ELR (cell line): ENCODE measurements at regions not wholly inside any gene's neighbourhood (a gene's known extent, or its start where the extent isn't known, plus 50 kb on each side); places are given as distances from the start of the nearest gene placed in this dataset.
"Not testable (repeated sequence)": the region's sequence is repeated elsewhere in the genome, so short reads cannot be mapped to it uniquely, and the experiment has no call there.

Experiments
- DNase-seq: peaks from one replicate; pipeline ENCODE4 v3.0.0-alpha.2; 2015; ENCODE audit warnings: low read depth

- no peak for DNase-seq
These were observed 740.2 kb downstream of the SEMA5A start for GRCh38 chr5:8805653-8806052.

- DNase-seq = peak; percentile 61
These were observed 738.2 kb downstream of the SEMA5A start for GRCh38 chr5:8807636-8808035.

- no peak for DNase-seq
These were observed 734.3 kb downstream of the SEMA5A start for GRCh38 chr5:8811581-8811980.

GRCh38 chr5:8813180-8813579 lies 732.7 kb downstream of the SEMA5A start:
- DNase-seq = no peak

GRCh38 chr5:8814105-8814504 lies 731.8 kb downstream of the SEMA5A start:
- DNase-seq = no peak

- no peak for DNase-seq
These were observed 721.5 kb downstream of the SEMA5A start for GRCh38 chr5:8824371-8824770.

- peak; percentile 50 for DNase-seq
These were observed 720.6 kb downstream of the SEMA5A start for GRCh38 chr5:8825139-8825757.

GRCh38 chr5:8826508-8826907 lies 719.4 kb downstream of the SEMA5A start:
- DNase-seq = no peak

GRCh38 chr5:8827696-8828095 lies 718.2 kb downstream of the SEMA5A start:
- DNase-seq = no peak

GRCh38 chr5:8828596-8829322 lies 717.1 kb downstream of the SEMA5A start:
- no peak for DNase-seq

- DNase-seq = peak; percentile 99
These were observed 716.4 kb downstream of the SEMA5A start for GRCh38 chr5:8829323-8830029.

GRCh38 chr5:8831251-8831650 lies 714.6 kb downstream of the SEMA5A start:
- no peak for DNase-seq

GRCh38 chr5:8831854-8832253 lies 714.0 kb downstream of the SEMA5A start:
- DNase-seq = no peak

GRCh38 chr5:8839361-8840055 lies 706.4 kb downstream of the SEMA5A start:
- no peak for DNase-seq

GRCh38 chr5:8840237-8840636 lies 705.6 kb downstream of the SEMA5A start:
- DNase-seq = no peak

GRCh38 chr5:8840746-8841145 lies 705.1 kb downstream of the SEMA5A start:
- DNase-seq = not testable (repeated sequence)

- peak; percentile 64 for DNase-seq
These were observed 702.8 kb downstream of the SEMA5A start for GRCh38 chr5:8842971-8843551.

GRCh38 chr5:8843771-8844170 lies 702.1 kb downstream of the SEMA5A start:
- DNase-seq = peak; percentile 67

- DNase-seq = no peak
These were observed 701.7 kb downstream of the SEMA5A start for GRCh38 chr5:8844206-8844605.

- DNase-seq = peak; percentile 32
These were observed 701.0 kb downstream of the SEMA5A start for GRCh38 chr5:8844847-8845246.

GRCh38 chr5:8845296-8845695 lies 700.6 kb downstream of the SEMA5A start:
- DNase-seq = peak; percentile 85

- no peak for DNase-seq
These were observed 697.5 kb downstream of the SEMA5A start for GRCh38 chr5:8848366-8848765.
